ENCODE measurements at regions not wholly inside any gene's neighbourhood (a gene's known extent, or its start where the extent isn't known, plus 50 kb on each side); places are given as distances from the start of the nearest gene placed in this dataset.

- TF ChIP-seq POLR2AphosphoS5 (IDR thresholded peaks at IDR 0.05) (no peak), TAF1 (IDR thresholded peaks at IDR 0.05; ENCODE audit: low read depth) (no peak), CTCF (IDR thresholded peaks at IDR 0.05; ENCODE audit: poor library complexity, severe bottlenecking) (no peak), REST (IDR thresholded peaks at IDR 0.05; ENCODE audit: borderline replicate concordance) (no peak), EZH2 (IDR thresholded peaks at IDR 0.05; ENCODE audit: borderline replicate concordance, insufficient read depth, low read length, poor library complexity, severe bottlenecking) (no peak), EP300 (conservative IDR thresholded peaks at IDR 0.05; ENCODE audit: poor library complexity, severe bottlenecking) (no peak), MXI1 (conservative IDR thresholded peaks at IDR 0.05; ENCODE audit: poor library complexity, severe bottlenecking) (no peak), SMC3 (conservative IDR thresholded peaks at IDR 0.05; ENCODE audit: poor library complexity) (no peak)
These were observed 60.6 kb upstream of the PRNP start for GRCh38 chr20:4625687-4626086.
